HEK293T (cell line): ENCODE measurements at regions not wholly inside any gene's neighbourhood (a gene's known extent, or its start where the extent isn't known, plus 50 kb on each side); places are given as distances from the start of the nearest gene placed in this dataset.

Experiments used
- ARNT ChIP-seq: fragments of 450-650 bp; IDR thresholded peaks from 2 replicates; pipeline ENCODE4 v1.6.1; 2017; ENCODE audit warnings: mild to moderate bottlenecking
- BHLHE40 ChIP-seq: fragments of 450-650 bp; IDR thresholded peaks from 2 replicates; pipeline ENCODE4 v1.6.1; 2016; ENCODE audit warnings: mild to moderate bottlenecking, moderate library complexity, borderline replicate concordance
- ELF4 ChIP-seq: fragments of 450-650 bp; IDR thresholded peaks from 2 replicates; pipeline ENCODE4 v1.6.1; 2017; ENCODE audit warnings: antibody characterized with exemption
- FOXA1 ChIP-seq: fragments of 450-650 bp; IDR thresholded peaks from 2 replicates; pipeline ENCODE4 v1.6.1; 2016; ENCODE audit warnings: mild to moderate bottlenecking
- FOXK2 ChIP-seq: fragments of 450-650 bp; IDR thresholded peaks from 2 replicates; pipeline ENCODE4 v1.6.1; 2016; ENCODE audit warnings: mild to moderate bottlenecking
- FOXM1 ChIP-seq: fragments of 450-650 bp; IDR thresholded peaks from 2 replicates; pipeline ENCODE4 v1.6.1; 2017; ENCODE audit warnings: mild to moderate bottlenecking, borderline replicate concordance
- HDGF ChIP-seq: fragments of 450-650 bp; IDR thresholded peaks from 2 replicates; pipeline ENCODE4 v1.6.1; 2017; ENCODE audit warnings: antibody characterized with exemption, borderline replicate concordance
- L3MBTL2 ChIP-seq: fragments of 450-650 bp; conservative IDR thresholded peaks from 2 replicates; pipeline ENCODE4 v1.6.1; 2016; ENCODE audit warnings: mild to moderate bottlenecking
- LEF1 ChIP-seq: fragments of 450-650 bp; IDR thresholded peaks from 2 replicates; pipeline ENCODE4 v1.6.1; 2017; ENCODE audit warnings: mild to moderate bottlenecking, borderline replicate concordance
- NFRKB ChIP-seq: fragments of 450-650 bp; IDR thresholded peaks from 2 replicates; pipeline ENCODE4 v1.6.1; 2016; ENCODE audit warnings: mild to moderate bottlenecking, moderate library complexity
- PKNOX1 ChIP-seq: fragments of 450-650 bp; IDR thresholded peaks from 2 replicates; pipeline ENCODE4 v1.6.1; 2016
- SP1 ChIP-seq: fragments of 450-650 bp; IDR thresholded peaks from 2 replicates; pipeline ENCODE4 v1.6.1; 2017
- SUZ12 ChIP-seq: fragments of 450-650 bp; IDR thresholded peaks from 2 replicates; pipeline ENCODE4 v1.6.1; 2016; ENCODE audit warnings: mild to moderate bottlenecking
- TARDBP ChIP-seq: fragments of 450-650 bp; IDR thresholded peaks from 2 replicates; pipeline ENCODE4 v1.6.1; 2016

- TF ChIP-seq PKNOX1: no peak
- TF ChIP-seq FOXM1: no peak
- TF ChIP-seq HDGF: no peak
- TF ChIP-seq FOXK2: no peak
- no peak for TF ChIP-seq FOXA1
- TF ChIP-seq NFRKB: no peak
- no peak for TF ChIP-seq BHLHE40
- no peak for TF ChIP-seq ARNT
- TF ChIP-seq SUZ12: no peak
- TF ChIP-seq SP1: no peak
- TF ChIP-seq TARDBP: no peak
- TF ChIP-seq ELF4: no peak
- no peak for TF ChIP-seq L3MBTL2
- no peak for TF ChIP-seq LEF1
These were observed 134.2 kb upstream of the NSMCE3 start for GRCh38 chr15:29403772-29404171.
